Adrenal gland (tissue), 9 donors: ENCODE measurements at regions not wholly inside any gene's neighbourhood (a gene's known extent, or its start where the extent isn't known, plus 50 kb on each side); places are given as distances from the start of the nearest gene placed in this dataset.

Experiments used
- DNase-seq, 7 donors: peaks; one replicate each; pipeline ENCODE4 v3.0.0-alpha.2; 2019 to 2020
- H3K27ac ChIP-seq, 5 donors: fragments of 200-600 bp; sonication (generic) in 4 of 5; 1 replicate in 3 of 5; 2 replicates in 2 of 5; pipeline versions ENCODE4 v1.5.1 to v1.8.0; 2016 to 2020; ENCODE audit warnings: mild to moderate bottlenecking in 1 of 5
- H3K27me3 ChIP-seq: fragments of 200-600 bp; 2 replicates; pipeline ENCODE4 v1.8.0; 2021
- H3K36me3 ChIP-seq, 2 donors: fragments of 200-600 bp; replicated peaks in 1 of 2; 1 replicate in 1 of 2; 2 replicates in 1 of 2; pipeline versions ENCODE4 v1.5.1 to v1.8.0; 2018 to 2022
- H3K4me1 ChIP-seq, 2 donors: fragments of 200-600 bp; replicated peaks in 1 of 2; 1 replicate in 1 of 2; 2 replicates in 1 of 2; pipeline versions ENCODE4 v1.5.1 to v1.8.0; 2018 to 2021
- H3K4me3 ChIP-seq, 4 donors: fragments of 200-600 bp; sonication (generic) in 3 of 4; one replicate each; pipeline ENCODE4 v1.5.1; 2016 to 2018
- H3K9me3 ChIP-seq, 3 donors: fragments of 200-600 bp; sonication (generic) in 1 of 3; replicated peaks in 1 of 3; 1 replicate in 2 of 3; 2 replicates in 1 of 3; pipeline versions ENCODE4 v1.5.1 to v1.8.0; 2016 to 2021
- CTCF ChIP-seq, 6 experiments: fragments of 450-650 bp in 4 of 6; fragments of 200-600 bp in 2 of 6; sonication (generic) in 1 of 6; IDR thresholded peaks; 1 replicate in 5 of 6; 2 replicates in 1 of 6; pipeline versions ENCODE4 v1.5.1 to v1.8.0; 2016 to 2021; ENCODE audit warnings: antibody characterized with exemption in 6 of 6, mild to moderate bottlenecking in 2 of 6, moderate library complexity in 1 of 6
- POLR2A ChIP-seq, 2 donors: fragments of 450-650 bp; IDR thresholded peaks; one replicate each; pipeline ENCODE4 v1.6.1; 2017; ENCODE audit warnings: antibody characterized with exemption in 2 of 2, mild to moderate bottlenecking in 2 of 2, moderate library complexity in 1 of 2
- WGBS, 4 donors: extraction: QIAGEN DNeasy Blood & Tissue Kit in 2 of 4; methylation state at CpG; one replicate each; pipeline versions ENCODE4 v1.1.5 to v1.1.7; 2013 to 2017; 5-methylcytosine and 5-hydroxymethylcytosine counted together
- intact Hi-C, 2 donors: fragments of 100-400 bp; cut with DNase I; formaldehyde crosslinking; loops; one replicate each; pipeline versions ENCODE4 v1.14.1 to v1.15.0; 2022 to 2023
- donor health status: healthy with polysubstance abuse.
- donor health status: Bipolar disorder and iron deficiency.
- donor health status: DM: yes; HTN: yes; CAD: no.
- donor health status: DM: no; HTN: no; CAD: no.
- donor health status: DM: no; HTN: no; CAD: no.

- Histone ChIP-seq H3K4me1 (no peaks in the 10 kb centered on the region), H3K9me3 (no peaks in the 10 kb centered on the region), H3K27ac (no peak overlapping the region), H3K36me3 (no peaks in the 10 kb centered on the region), H3K27me3 (no peaks in the 10 kb centered on the region), H3K4me3 (no peak overlapping the region)
- intact Hi-C loops, result no loop called here
- no peak for TF ChIP-seq CTCF (IDR thresholded peaks at IDR 0.05)
- TF ChIP-seq POLR2A (IDR thresholded peaks at IDR 0.05), result no peak
- 78 to 93% (median 89%) methylated on average over 4 of the region's 4 CpGs for WGBS, 4 donors
- DNase-seq, result no peak
Measured at GRCh38 chr3:73164622-73165021, 103.2 kb downstream of the EBLN2 start.

GRCh38 chr3:73175698-73176097 lies 114.2 kb downstream of the EBLN2 start:
- no peaks in the 10 kb centered on the region for H3K9me3 ChIP-seq
- WGBS, 4 donors, result 93 to 100% (median 98%) methylated on average over 1 of the region's 1 CpG
- H3K4me1 ChIP-seq, result no peaks in the 10 kb centered on the region
- intact Hi-C loops, result no loop called here
- TF ChIP-seq POLR2A (IDR thresholded peaks at IDR 0.05) (no peak), CTCF (IDR thresholded peaks at IDR 0.05) (no peak)
- no peak overlapping the region for H3K27ac ChIP-seq
- no peak for DNase-seq
- no peaks in the 10 kb centered on the region for H3K27me3 ChIP-seq
- H3K36me3 ChIP-seq, result no peaks in the 10 kb centered on the region
- no peak overlapping the region for H3K4me3 ChIP-seq

GRCh38 chr3:73176941-73177340 lies 115.5 kb downstream of the EBLN2 start:
- TF ChIP-seq POLR2A (IDR thresholded peaks at IDR 0.05) (no peak), CTCF (IDR thresholded peaks at IDR 0.05) (no peak)
- 84 to 93% (median 89%) methylated on average over 2 of the region's 2 CpGs for WGBS, 4 donors
- H3K27ac ChIP-seq, result no peak overlapping the region
- no peaks in the 10 kb centered on the region for H3K9me3 ChIP-seq
- no peaks in the 10 kb centered on the region for H3K36me3 ChIP-seq
- H3K4me3 ChIP-seq, result no peak overlapping the region
- no peak for DNase-seq
- no peaks in the 10 kb centered on the region for H3K27me3 ChIP-seq
- intact Hi-C loops, result no loop called here
- no peaks in the 10 kb centered on the region for H3K4me1 ChIP-seq

- WGBS, 4 donors, result 90 to 100% (median 96%) methylated on average over 1 of the region's 1 CpG
- TF ChIP-seq CTCF (IDR thresholded peaks at IDR 0.05), result no peak
- TF ChIP-seq POLR2A (IDR thresholded peaks at IDR 0.05), result no peak
- intact Hi-C loops, result no loop called here
Measured at GRCh38 chr3:73177827-73178226, 116.4 kb downstream of the EBLN2 start.

More at GRCh38 chr3:73177827-73178226, 116.4 kb downstream of the EBLN2 start:
- no peak overlapping the region for H3K27ac ChIP-seq
- no peaks in the 10 kb centered on the region for H3K36me3 ChIP-seq
- no peak for DNase-seq
- no peaks in the 10 kb centered on the region for H3K9me3 ChIP-seq
- H3K4me3 ChIP-seq, result no peak overlapping the region
- no peaks in the 10 kb centered on the region for H3K27me3 ChIP-seq
- no peaks in the 10 kb centered on the region for H3K4me1 ChIP-seq
